Sigmoid colon (tissue), 4 donors: ENCODE measurements at regions not wholly inside any gene's neighbourhood (a gene's known extent, or its start where the extent isn't known, plus 50 kb on each side); places are given as distances from the start of the nearest gene placed in this dataset.

ENCODE experiments used
- CTCF ChIP-seq, 4 experiments: fragments of 450-650 bp in 3 of 4; fragments of 200-600 bp in 1 of 4; IDR thresholded peaks; one replicate each; pipeline ENCODE4 v1.5.1; 2016 to 2019; ENCODE audit warnings: antibody characterized with exemption in 4 of 4, mild to moderate bottlenecking in 3 of 4, moderate library complexity in 2 of 4
- POLR2AphosphoS5 ChIP-seq, 4 donors: sonication (generic); formaldehyde crosslinking; IDR thresholded peaks; one replicate each; pipeline ENCODE4 v1.6.1; 2017; ENCODE audit warnings: antibody characterized with exemption in 4 of 4

GRCh38 chr2:207251022-207251421 lies 85.3 kb upstream of the KLF7 start:
- TF ChIP-seq CTCF (IDR thresholded peaks at IDR 0.05): no peak
- no peak for TF ChIP-seq POLR2AphosphoS5 (IDR thresholded peaks at IDR 0.05)
